HG02840 (cell line): ENCODE measurements at regions not wholly inside any gene's neighbourhood (a gene's known extent, or its start where the extent isn't known, plus 50 kb on each side); places are given as distances from the start of the nearest gene placed in this dataset.
"Not testable (repeated sequence)": the region's sequence is repeated elsewhere in the genome, so short reads cannot be mapped to it uniquely, and the experiment has no call there.

ENCODE experiments used
- ATAC-seq: cut with Tn5 transposase; IDR thresholded peaks from one replicate; pipeline ENCODE4 v1.9.1; 2021; ENCODE audit warnings: mild to moderate bottlenecking, moderate library complexity, moderate number of reproducible peaks; ENCODE audit not compliant: unreplicated experiment, low FRiP score

DNA sequence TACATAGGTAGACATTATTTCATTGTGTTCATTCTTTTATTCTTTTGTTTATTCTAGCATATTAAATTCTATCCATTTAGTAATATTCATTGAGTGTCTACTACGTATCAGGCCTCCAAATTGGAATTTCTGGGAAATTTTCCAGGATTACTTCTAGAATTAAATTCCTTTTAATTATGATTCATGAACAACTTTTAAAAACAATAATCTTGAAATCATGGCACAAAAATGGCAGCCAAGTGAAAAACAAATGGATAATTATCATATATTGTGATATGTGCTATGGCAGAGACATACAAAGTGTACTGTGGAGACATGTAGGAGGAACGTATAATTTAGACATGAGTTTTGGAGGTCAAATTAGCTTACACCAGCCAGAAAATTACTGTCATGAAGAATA is 868.5 kb downstream of the FAT4 start:
- ATAC-seq = no peak

GRCh38 chr4:126191536-126191935 is 876.8 kb downstream of the FAT4 start:
- ATAC-seq = no peak

GRCh38 chr4:126192506-126192905 is 877.8 kb downstream of the FAT4 start:
- ATAC-seq = no peak

DNA sequence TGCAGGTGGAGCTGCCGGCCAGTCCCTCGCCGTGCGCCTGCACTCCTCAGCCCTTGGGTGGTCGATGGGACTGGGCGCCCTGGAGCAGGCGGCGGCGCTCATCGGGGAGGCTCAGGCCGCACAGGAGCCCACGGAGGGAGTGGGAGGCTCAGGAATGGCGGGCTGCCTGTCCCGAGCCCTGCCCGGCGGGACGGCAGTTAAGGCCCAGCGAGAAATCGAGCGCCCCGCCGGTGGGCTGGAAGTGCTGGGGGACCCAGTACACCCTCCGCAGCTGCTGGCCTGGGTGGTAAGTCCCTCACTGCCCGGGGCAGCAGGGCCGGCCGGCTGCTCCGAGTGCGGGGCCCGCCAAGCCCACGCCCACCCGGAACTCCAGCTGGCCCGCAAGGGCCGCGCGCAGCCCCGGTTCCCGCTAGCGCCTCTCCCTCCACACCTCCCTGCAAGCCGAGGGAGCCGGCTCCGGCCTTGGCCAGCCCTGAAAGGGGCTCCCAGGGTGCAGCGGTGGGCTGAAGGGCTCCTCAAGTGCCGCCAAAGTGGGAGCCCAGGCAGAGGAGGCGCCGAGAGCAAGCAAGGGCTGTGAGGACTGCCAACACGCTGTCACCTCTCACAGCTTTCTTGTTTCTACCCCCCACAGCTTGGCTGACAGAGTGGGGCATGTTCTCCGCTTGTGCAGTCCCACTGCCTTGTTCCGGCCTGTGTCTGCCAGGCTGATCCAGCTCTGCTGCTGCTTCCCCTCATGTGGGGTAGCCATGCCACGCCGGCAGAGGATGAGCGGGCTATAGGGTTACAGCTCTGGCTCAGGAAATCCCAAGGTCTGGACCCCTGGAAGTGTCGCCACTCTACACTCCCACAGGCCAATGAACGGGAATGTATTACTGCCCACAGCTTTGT is 886.7 kb downstream of the FAT4 start:
- ATAC-seq = not testable (repeated sequence)

DNA sequence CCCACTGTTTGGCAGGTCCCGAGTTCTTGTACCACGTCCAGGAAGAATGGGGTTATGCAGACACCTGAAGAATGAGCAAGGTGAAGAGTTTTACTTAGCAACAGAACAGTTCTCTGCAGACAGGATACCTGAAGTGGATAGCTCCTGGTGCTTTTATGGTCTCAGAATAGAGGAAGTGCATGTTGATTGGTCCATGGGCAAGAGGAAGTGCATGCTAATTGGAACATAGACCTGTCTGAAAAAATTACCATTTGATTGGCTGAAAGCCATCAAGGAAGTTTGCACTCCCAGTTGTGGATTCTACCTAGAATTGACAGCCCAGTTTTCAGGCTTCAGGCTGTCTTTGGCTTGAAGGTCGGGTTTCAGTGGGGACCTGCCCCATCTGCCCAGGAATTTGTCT is 887.5 kb downstream of the FAT4 start:
- no peak for ATAC-seq

DNA sequence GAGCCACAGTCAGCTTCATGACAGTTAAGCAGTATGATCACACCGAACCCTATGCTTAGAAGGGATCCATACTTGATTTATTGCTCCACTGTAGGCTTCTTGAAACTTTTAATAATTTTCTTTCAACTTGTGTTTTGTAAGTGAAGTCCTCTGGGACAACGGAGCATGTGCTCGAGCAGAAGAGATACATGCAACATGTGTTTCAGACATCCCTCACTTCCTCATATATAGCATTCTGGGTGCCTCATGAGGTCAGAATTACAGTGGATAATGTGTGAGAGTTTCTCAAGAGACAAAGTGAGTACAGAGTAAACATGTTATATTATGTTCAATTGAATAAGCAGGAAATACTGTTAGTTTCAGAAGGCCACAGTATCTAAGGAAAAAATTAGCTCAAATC is 893.2 kb downstream of the FAT4 start:
- no peak for ATAC-seq

GRCh38 chr4:126209147-126209546 is 894.4 kb downstream of the FAT4 start:
- no peak for ATAC-seq

- no peak for ATAC-seq
These were observed 899.2 kb downstream of the FAT4 start for GRCh38 chr4:126213996-126214395.

GRCh38 chr4:126215759-126216158 is 901.0 kb downstream of the FAT4 start:
- ATAC-seq = no peak

GRCh38 chr4:126216611-126217010 is 901.9 kb downstream of the FAT4 start:
- no peak for ATAC-seq

DNA sequence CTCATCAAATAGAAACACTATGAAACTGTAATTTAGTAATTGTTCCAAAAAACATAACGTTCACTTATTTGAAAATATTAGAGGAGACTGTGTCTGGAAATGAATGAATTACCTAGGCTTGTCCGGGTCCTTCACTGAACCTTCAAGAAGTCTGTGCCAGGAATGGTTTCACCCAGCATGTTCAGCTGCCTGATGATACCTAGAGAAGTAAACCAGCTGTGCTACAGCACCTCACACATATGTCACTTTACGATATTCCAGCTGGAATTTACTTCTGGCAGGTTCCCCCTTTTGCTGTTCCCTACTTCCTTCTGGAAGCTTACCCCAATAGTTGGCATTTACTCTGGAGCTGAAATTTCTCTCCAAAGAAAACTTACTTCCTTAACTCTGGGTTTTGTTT is 906.5 kb downstream of the FAT4 start:
- ATAC-seq = no peak

- no peak for ATAC-seq
These were observed 907.1 kb downstream of the FAT4 start for GRCh38 chr4:126221717-126222340.

GRCh38 chr4:126223784-126224407 is 909.1 kb downstream of the FAT4 start:
- no peak for ATAC-seq

DNA sequence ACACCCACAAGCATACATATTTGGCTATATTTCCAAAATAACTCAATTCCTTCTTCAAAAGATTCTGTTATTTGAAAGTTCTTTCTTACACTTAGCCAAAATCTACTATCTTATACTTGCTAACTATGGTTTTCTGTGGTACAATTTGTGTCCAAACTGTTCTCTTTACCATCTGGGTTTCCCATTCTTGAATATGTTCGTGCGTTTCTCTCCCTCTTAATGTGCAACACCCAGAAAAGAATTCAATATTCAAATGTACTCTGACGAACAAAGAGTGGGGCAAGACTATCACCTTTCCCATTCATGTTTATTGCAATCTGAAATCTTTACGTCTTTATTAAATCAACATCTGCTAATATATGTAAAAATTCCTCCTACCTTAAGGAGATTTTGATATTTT is 912.7 kb downstream of the FAT4 start:
- ATAC-seq = no peak

GRCh38 chr4:126230269-126230668 is 915.5 kb downstream of the FAT4 start:
- no peak for ATAC-seq

- ATAC-seq = no peak
These were observed 918.7 kb downstream of the FAT4 start for GRCh38 chr4:126233483-126233882.

- no peak for ATAC-seq
These were observed 923.3 kb downstream of the FAT4 start for GRCh38 chr4:126238013-126238412.

DNA sequence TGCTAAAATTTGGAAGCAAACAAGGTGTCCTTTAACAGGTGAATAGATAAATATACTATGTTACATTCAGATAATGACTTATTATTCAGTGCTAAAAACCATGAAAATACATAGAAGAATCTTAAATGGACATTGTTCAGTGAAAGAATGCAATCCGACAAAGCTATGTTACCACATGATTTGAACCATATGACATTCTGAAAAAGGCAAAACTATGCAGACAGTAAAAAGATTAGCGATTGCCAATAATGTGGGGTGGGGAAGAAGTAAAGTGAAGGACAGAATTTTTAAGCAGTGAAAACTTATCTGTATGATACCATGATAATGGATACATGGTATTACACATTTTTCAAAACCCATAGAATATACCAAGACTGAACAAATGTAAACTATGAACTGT is 926.9 kb downstream of the FAT4 start:
- ATAC-seq = no peak

- no peak for ATAC-seq
These were observed 928.1 kb downstream of the FAT4 start for GRCh38 chr4:126242679-126243390.

DNA sequence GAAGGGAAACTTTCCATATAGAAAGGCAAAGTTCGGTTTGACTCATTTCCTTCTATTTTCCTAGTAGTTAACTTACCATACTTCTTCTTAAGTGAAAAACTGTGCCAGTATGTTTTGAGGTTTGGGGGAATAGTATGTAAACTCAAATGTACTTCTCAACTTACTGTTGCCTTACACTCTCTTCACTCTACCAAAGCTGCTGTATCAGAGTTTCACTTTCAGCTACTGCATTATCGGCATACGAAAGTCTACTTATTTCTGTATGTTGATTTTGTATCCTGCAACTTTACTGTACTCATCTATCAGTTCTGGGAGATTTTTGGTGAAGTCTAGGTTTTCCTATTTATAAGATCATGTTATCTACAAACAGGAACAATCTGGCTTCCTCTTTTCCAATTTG is 932.7 kb downstream of the FAT4 start:
- ATAC-seq = no peak

DNA sequence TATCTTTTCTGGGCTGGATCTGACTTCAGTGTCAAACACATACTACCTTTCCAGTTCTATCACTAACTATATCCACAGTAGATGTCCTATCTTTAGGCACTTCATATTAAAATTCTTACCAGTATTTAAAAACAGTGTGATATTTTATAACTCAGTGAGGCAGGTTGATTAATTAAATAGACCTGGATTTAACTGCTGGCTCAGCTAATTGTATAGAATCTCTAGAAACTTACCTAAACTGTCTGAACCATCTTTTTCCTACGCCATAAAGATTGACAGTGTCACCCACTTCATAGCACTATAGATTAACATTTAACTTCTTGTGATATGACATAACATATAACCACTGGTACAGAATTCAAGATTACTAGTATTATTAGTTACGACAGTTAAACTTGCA is 935.3 kb downstream of the FAT4 start:
- no peak for ATAC-seq
